Adrenal gland (tissue), 5 donors: ENCODE measurements at regions not wholly inside any gene's neighbourhood (a gene's known extent, or its start where the extent isn't known, plus 50 kb on each side); places are given as distances from the start of the nearest gene placed in this dataset.

ENCODE experiments used
- POLR2A ChIP-seq, 2 donors: fragments of 450-650 bp; IDR thresholded peaks; one replicate each; pipeline ENCODE4 v1.6.1; 2017; ENCODE audit warnings: antibody characterized with exemption in 2 of 2, mild to moderate bottlenecking in 2 of 2, moderate library complexity in 1 of 2
- TF ChIP-seq, protein P1 (sequence below), 6 experiments: fragments of 450-650 bp in 4 of 6; fragments of 200-600 bp in 2 of 6; sonication (generic) in 1 of 6; IDR thresholded peaks; 1 replicate in 5 of 6; 2 replicates in 1 of 6; pipeline versions ENCODE4 v1.5.1 to v1.8.0; 2016 to 2021; ENCODE audit warnings: antibody characterized with exemption in 6 of 6, mild to moderate bottlenecking in 2 of 6, moderate library complexity in 1 of 6
- donor health status: DM: no; HTN: no; CAD: no.

DNA sequence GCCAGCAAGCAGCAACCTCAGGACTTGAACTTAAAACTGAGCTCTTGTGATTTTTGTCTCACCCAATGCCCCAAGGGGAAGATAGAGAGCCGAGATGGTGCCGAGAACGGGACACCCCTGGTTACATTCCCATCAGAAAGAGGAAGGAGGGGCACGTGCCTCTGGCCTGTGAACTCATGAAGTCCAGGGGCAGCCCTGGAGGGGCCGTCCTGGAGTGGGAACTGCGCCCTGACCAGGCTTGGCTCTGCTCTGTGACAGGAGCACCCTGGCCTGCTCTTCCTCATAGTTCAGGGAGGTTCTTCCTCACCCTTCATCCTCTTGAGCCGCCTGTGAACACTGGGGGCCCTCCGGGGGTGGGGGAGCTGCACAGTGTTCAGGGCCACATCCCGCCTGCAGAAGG is 130.3 kb upstream of the FOXF1 start:
- TF ChIP-seq, protein P1, sequence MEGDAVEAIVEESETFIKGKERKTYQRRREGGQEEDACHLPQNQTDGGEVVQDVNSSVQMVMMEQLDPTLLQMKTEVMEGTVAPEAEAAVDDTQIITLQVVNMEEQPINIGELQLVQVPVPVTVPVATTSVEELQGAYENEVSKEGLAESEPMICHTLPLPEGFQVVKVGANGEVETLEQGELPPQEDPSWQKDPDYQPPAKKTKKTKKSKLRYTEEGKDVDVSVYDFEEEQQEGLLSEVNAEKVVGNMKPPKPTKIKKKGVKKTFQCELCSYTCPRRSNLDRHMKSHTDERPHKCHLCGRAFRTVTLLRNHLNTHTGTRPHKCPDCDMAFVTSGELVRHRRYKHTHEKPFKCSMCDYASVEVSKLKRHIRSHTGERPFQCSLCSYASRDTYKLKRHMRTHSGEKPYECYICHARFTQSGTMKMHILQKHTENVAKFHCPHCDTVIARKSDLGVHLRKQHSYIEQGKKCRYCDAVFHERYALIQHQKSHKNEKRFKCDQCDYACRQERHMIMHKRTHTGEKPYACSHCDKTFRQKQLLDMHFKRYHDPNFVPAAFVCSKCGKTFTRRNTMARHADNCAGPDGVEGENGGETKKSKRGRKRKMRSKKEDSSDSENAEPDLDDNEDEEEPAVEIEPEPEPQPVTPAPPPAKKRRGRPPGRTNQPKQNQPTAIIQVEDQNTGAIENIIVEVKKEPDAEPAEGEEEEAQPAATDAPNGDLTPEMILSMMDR (IDR thresholded peaks at IDR 0.05) = no peak
- no peak for TF ChIP-seq POLR2A (IDR thresholded peaks at IDR 0.05)
